Astrocyte (in vitro differentiated cells and primary cell): ENCODE measurements at regions not wholly inside any gene's neighbourhood (a gene's known extent, or its start where the extent isn't known, plus 50 kb on each side); places are given as distances from the start of the nearest gene placed in this dataset.

Experiments used
- EZH2 ChIP-seq: IDR thresholded peaks from 2 replicates; pipeline ENCODE4 v1.6.1; 2012; ENCODE audit warnings: mild to moderate bottlenecking, low read length, inconsistent platforms; ENCODE audit not compliant: insufficient read depth
- TF ChIP-seq, protein P1 (sequence below): IDR thresholded peaks from 2 replicates; pipeline ENCODE4 v1.5.1; 2011; ENCODE audit warnings: low read depth, mild to moderate bottlenecking, inconsistent platforms, low read length, moderate library complexity; ENCODE audit not compliant: insufficient read depth

GRCh38 chr2:2793925-2794560 is 463.0 kb upstream of the MYT1L start:
- TF ChIP-seq, protein P1, sequence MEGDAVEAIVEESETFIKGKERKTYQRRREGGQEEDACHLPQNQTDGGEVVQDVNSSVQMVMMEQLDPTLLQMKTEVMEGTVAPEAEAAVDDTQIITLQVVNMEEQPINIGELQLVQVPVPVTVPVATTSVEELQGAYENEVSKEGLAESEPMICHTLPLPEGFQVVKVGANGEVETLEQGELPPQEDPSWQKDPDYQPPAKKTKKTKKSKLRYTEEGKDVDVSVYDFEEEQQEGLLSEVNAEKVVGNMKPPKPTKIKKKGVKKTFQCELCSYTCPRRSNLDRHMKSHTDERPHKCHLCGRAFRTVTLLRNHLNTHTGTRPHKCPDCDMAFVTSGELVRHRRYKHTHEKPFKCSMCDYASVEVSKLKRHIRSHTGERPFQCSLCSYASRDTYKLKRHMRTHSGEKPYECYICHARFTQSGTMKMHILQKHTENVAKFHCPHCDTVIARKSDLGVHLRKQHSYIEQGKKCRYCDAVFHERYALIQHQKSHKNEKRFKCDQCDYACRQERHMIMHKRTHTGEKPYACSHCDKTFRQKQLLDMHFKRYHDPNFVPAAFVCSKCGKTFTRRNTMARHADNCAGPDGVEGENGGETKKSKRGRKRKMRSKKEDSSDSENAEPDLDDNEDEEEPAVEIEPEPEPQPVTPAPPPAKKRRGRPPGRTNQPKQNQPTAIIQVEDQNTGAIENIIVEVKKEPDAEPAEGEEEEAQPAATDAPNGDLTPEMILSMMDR: no peak
- TF ChIP-seq EZH2: no peak
